Activated B cell treated with CpG ODN at 0.5 μM for 24 hours (primary cell): ENCODE measurements at regions not wholly inside any gene's neighbourhood (a gene's known extent, or its start where the extent isn't known, plus 50 kb on each side); places are given as distances from the start of the nearest gene placed in this dataset.
"Not testable (repeated sequence)": the region's sequence is repeated elsewhere in the genome, so short reads cannot be mapped to it uniquely, and the experiment has no call there.

Experiments used
- ATAC-seq: fragments of 200-7000 bp; cut with Tn5 transposase; one replicate; pipeline ENCODE4 v1.10.0; 2021; ENCODE audit warnings: low read depth, mild to moderate bottlenecking, moderate library complexity
- CTCF ChIA-PET: fragments of 350-600 bp; sonication (Branson Sonifier 250); formaldehyde crosslinking; loops from one replicate; lab custom pipeline; 2021; ENCODE audit warnings: antibody characterized with exemption; lab: Charles Lee
- POLR2A ChIA-PET: fragments of 350-600 bp; sonication (Branson Sonifier 250); formaldehyde crosslinking; loops from one replicate; lab custom pipeline; 2021; ENCODE audit warnings: antibody characterized with exemption; lab: Charles Lee
- DNase-seq: peaks from one replicate; pipeline ENCODE4 v3.0.0; 2022
- H3K27ac Mint-ChIP-seq: one replicate; pipeline ENCODE4 v1.8.0; 2020; ENCODE audit warnings: mixed read lengths
- H3K27me3 Mint-ChIP-seq: one replicate; pipeline ENCODE4 v1.8.0; 2021; ENCODE audit warnings: mixed read lengths
- H3K36me3 Mint-ChIP-seq: one replicate; pipeline ENCODE4 v1.8.0; 2021; ENCODE audit warnings: low read depth, mixed read lengths
- H3K4me1 Mint-ChIP-seq: one replicate; pipeline ENCODE4 v1.8.0; 2021; ENCODE audit warnings: mixed read lengths
- H3K4me3 Mint-ChIP-seq: one replicate; pipeline ENCODE4 v1.8.0; 2020; ENCODE audit warnings: mild to moderate bottlenecking, mixed read lengths
- H3K9me3 Mint-ChIP-seq: one replicate; pipeline ENCODE4 v1.8.0; 2020; ENCODE audit warnings: mixed read lengths
- CTCF ChIP-seq: fragments of 200-600 bp; IDR thresholded peaks from one replicate; pipeline ENCODE4 v1.8.0; 2022; ENCODE audit warnings: antibody characterized with exemption, mild to moderate bottlenecking
- intact Hi-C: fragments of 100-400 bp; cut with micrococcal nuclease; formaldehyde crosslinking; loops from one replicate; pipeline ENCODE4 v1.15.1; 2024

DNA sequence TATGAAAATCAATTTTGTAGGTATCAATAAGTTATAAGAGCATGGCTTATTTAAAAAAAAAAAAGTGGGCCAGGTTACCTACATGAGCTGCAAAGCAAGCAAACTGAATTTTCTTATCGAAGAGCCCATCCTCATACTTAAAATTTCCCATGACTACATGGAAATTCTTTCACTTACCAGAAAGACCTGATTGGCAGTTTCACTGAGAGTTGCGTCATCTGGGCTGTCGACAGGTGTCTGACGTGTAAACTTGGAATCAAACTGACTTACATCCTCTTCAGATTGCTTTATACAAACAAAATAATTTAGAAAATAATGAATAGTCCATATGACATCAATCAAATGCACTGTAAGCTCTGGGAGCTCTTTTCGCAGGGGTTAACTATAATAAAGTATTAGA lies 149.1 kb upstream of the EFCAB3 start:
- intact Hi-C loops, DNase-seq, H3K4me1 Mint-ChIP-seq, H3K27me3 Mint-ChIP-seq, CTCF ChIA-PET, H3K4me3 Mint-ChIP-seq, H3K9me3 Mint-ChIP-seq, ATAC-seq, H3K27ac Mint-ChIP-seq, H3K36me3 Mint-ChIP-seq, POLR2A ChIA-PET: not testable (repeated sequence)

GRCh38 chr17:62226610-62227240 lies 153.6 kb upstream of the EFCAB3 start:
- CTCF ChIA-PET, ATAC-seq, H3K27me3 Mint-ChIP-seq, H3K4me1 Mint-ChIP-seq, H3K9me3 Mint-ChIP-seq, H3K36me3 Mint-ChIP-seq, H3K27ac Mint-ChIP-seq, intact Hi-C loops, H3K4me3 Mint-ChIP-seq, POLR2A ChIA-PET, DNase-seq: not testable (repeated sequence)

- H3K9me3 Mint-ChIP-seq, H3K27me3 Mint-ChIP-seq, H3K36me3 Mint-ChIP-seq, H3K27ac Mint-ChIP-seq, intact Hi-C loops, CTCF ChIA-PET, H3K4me3 Mint-ChIP-seq, POLR2A ChIA-PET, H3K4me1 Mint-ChIP-seq, ATAC-seq, DNase-seq: not testable (repeated sequence)
Measured at GRCh38 chr17:62223585-62223984, 156.8 kb upstream of the EFCAB3 start.

DNA sequence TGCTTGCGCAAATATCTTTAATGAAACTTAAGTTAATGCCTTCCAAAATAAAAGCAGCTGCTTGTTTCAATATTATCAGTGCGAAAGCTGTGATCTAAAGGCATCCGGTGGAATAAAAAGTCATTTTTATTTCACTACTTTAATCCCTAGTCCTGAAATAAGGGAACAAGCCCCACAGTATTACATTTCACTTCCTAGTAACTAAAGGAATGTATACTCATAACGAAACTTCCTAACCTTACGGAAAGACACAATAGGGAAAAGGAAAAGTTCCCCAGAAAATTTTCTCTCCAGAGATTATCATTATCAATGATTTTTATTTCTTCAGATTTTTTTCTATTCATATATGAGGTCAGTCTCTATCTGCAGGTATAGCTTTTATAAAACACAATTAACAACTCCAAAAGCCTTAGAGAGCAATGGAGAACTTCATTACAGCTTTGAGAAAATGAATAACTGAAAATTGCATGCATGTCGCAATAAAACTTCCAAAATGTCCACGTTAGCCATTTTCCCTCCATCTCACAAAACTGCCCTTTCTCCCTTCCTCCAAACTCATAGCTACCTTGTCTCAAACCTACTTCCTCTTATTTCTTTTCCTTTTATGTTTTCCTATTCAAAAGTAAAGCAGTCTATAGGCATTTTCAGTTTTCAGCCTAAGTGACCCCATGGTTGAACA lies 154.3 kb upstream of the MED13 start:
- POLR2A ChIA-PET = no interaction called here
- Mint-ChIP-seq H3K4me3 (no peak overlapping the region), H3K27ac (no peak overlapping the region), H3K9me3 (peaks cover 5% of the 10 kb centered on the region), H3K27me3 (peaks cover 6% of the 10 kb centered on the region), H3K4me1 (no peaks in the 10 kb centered on the region), H3K36me3 (no peaks in the 10 kb centered on the region)
- DNase-seq (no peak), ATAC-seq (no peak)
- CTCF ChIA-PET = no interaction called here
- intact Hi-C loops = no loop called here
- TF ChIP-seq CTCF = no peak

- Mint-ChIP-seq H3K27ac (no peak overlapping the region), H3K36me3 (no peaks in the 10 kb centered on the region), H3K9me3 (peaks cover 5% of the 10 kb centered on the region), H3K4me1 (no peaks in the 10 kb centered on the region), H3K4me3 (no peak overlapping the region), H3K27me3 (peaks cover 13% of the 10 kb centered on the region)
- ATAC-seq = no peak
- intact Hi-C loops = no loop called here
- no peak for TF ChIP-seq CTCF
- DNase-seq = no peak
- ChIA-PET CTCF (no interaction called here), POLR2A (no interaction called here)
Measured at GRCh38 chr17:62216847-62217246, 151.8 kb upstream of the MED13 start.

DNA sequence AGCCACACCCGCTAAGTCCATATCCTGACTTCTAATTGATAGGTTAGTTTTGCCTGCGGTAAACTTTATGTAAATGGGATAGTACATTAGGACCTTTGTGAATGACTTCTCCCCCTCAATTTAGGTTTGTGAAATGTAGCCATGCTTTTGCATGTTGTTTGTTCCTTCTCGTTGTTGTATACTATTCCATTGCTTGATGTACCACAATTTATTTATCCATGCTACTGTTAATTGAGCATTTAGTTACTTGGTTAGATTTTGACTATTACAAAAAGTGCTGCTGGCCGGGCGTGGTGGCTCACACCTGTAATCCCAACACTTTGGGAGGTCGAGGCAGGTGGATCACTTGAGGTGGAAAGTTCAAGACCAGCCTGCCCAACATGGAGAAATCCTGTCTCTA lies 150.8 kb upstream of the MED13 start:
- intact Hi-C loops, POLR2A ChIA-PET, CTCF ChIA-PET, ATAC-seq, DNase-seq, H3K4me1 Mint-ChIP-seq, H3K9me3 Mint-ChIP-seq, H3K36me3 Mint-ChIP-seq, H3K4me3 Mint-ChIP-seq, H3K27ac Mint-ChIP-seq: not testable (repeated sequence)
- H3K27me3 Mint-ChIP-seq = peaks cover 16% of the 10 kb centered on the region

GRCh38 chr17:62206550-62206949 lies 141.5 kb upstream of the MED13 start:
- TF ChIP-seq CTCF = no peak
- peaks cover 8% of the 10 kb centered on the region for H3K27me3 Mint-ChIP-seq
- H3K36me3 Mint-ChIP-seq = no peaks in the 10 kb centered on the region
- H3K4me3 Mint-ChIP-seq = no peak overlapping the region
- POLR2A ChIA-PET = no interaction called here
- no peak for ATAC-seq
- CTCF ChIA-PET = no interaction called here
- H3K4me1 Mint-ChIP-seq = no peaks in the 10 kb centered on the region
- H3K27ac Mint-ChIP-seq = no peak overlapping the region
- H3K9me3 Mint-ChIP-seq = peaks cover 4% of the 10 kb centered on the region
- intact Hi-C loops = no loop called here
- no peak for DNase-seq

DNA sequence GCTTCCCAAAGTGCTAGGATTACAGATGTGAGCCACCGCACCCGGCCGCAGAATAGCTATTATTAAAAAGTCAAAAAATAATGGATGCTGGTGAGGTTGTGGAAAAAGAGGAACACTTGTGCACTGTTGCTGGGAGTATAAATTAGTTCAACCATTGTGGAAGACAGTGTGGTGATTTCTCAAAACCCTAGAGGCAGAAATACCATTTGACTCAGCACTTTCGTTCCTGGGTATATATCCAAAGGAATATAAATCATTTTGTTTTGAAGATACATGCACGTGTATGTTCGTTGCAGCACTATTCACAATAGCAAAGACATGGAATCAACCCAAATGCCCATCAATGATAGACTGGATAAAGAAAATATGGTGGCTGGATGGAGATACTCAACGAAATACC lies 132.1 kb upstream of the MED13 start:
- H3K27ac Mint-ChIP-seq, H3K36me3 Mint-ChIP-seq, H3K27me3 Mint-ChIP-seq, H3K4me1 Mint-ChIP-seq, POLR2A ChIA-PET, H3K9me3 Mint-ChIP-seq, DNase-seq, CTCF ChIA-PET, intact Hi-C loops, H3K4me3 Mint-ChIP-seq, ATAC-seq: not testable (repeated sequence)

- CTCF ChIA-PET, POLR2A ChIA-PET, H3K27ac Mint-ChIP-seq: not testable (repeated sequence)
Measured at GRCh38 chr17:62196587-62196986, 131.5 kb upstream of the MED13 start.

More at GRCh38 chr17:62196587-62196986, 131.5 kb upstream of the MED13 start:
- H3K9me3 Mint-ChIP-seq, H3K36me3 Mint-ChIP-seq, H3K27me3 Mint-ChIP-seq, ATAC-seq, intact Hi-C loops, DNase-seq, H3K4me1 Mint-ChIP-seq, H3K4me3 Mint-ChIP-seq: not testable (repeated sequence)
